PC-9 (cell line): ENCODE measurements at regions not wholly inside any gene's neighbourhood (a gene's known extent, or its start where the extent isn't known, plus 50 kb on each side); places are given as distances from the start of the nearest gene placed in this dataset.

ENCODE experiments used
- EZH2 ChIP-seq: fragments of 200-600 bp; sonication (generic); IDR thresholded peaks from 2 replicates; pipeline ENCODE4 v1.8.0; 2017; ENCODE audit warnings: antibody characterized with exemption, low read depth
- TF ChIP-seq, protein P1 (sequence below): fragments of 200-600 bp; sonication (generic); conservative IDR thresholded peaks from 2 replicates; pipeline ENCODE4 v1.6.1; 2017; ENCODE audit warnings: mixed run types, antibody characterized with exemption, mild to moderate bottlenecking, moderate library complexity

DNA sequence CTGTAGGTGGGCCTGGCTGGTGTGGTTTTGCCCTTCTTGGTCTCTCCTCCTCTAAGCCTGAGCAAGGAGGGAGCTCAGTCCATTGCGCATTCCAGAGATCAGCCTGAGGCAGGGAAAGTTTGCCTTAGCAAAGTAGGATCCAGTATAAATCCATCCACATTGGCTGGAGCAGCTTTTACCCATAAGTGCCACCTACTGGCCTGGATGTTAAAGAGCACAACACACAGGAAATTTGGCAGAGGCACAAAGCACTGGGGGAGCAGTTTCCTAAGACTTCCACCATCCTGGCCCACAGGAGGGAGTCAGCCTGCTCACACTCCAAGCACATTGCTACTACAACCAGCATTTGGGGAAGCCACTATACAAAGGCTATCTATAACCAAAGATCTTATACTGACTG is 1124.2 kb downstream of the SLITRK1 start:
- TF ChIP-seq, protein P1, sequence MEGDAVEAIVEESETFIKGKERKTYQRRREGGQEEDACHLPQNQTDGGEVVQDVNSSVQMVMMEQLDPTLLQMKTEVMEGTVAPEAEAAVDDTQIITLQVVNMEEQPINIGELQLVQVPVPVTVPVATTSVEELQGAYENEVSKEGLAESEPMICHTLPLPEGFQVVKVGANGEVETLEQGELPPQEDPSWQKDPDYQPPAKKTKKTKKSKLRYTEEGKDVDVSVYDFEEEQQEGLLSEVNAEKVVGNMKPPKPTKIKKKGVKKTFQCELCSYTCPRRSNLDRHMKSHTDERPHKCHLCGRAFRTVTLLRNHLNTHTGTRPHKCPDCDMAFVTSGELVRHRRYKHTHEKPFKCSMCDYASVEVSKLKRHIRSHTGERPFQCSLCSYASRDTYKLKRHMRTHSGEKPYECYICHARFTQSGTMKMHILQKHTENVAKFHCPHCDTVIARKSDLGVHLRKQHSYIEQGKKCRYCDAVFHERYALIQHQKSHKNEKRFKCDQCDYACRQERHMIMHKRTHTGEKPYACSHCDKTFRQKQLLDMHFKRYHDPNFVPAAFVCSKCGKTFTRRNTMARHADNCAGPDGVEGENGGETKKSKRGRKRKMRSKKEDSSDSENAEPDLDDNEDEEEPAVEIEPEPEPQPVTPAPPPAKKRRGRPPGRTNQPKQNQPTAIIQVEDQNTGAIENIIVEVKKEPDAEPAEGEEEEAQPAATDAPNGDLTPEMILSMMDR: peak; percentile 28; the same call in 1 of the 2 replicates
- TF ChIP-seq EZH2: no peak
